GM23338 (cell line): ENCODE measurements at regions not wholly inside any gene's neighbourhood (a gene's known extent, or its start where the extent isn't known, plus 50 kb on each side); places are given as distances from the start of the nearest gene placed in this dataset.

ENCODE experiments used
- ATAC-seq: fragments of 200-7000 bp; cut with Tn5 transposase; 3 replicates; pipeline ENCODE4 v1.9.1; 2020
- DNase-seq: peaks from one replicate; pipeline ENCODE4 v3.0.0-alpha.2; 2015; ENCODE audit warnings: low spot score
- H2AFZ ChIP-seq: fragments of 200-600 bp; sonication (generic); 2 replicates; pipeline ENCODE4 v1.8.0; 2016; ENCODE audit warnings: antibody characterized with exemption, mild to moderate bottlenecking, moderate library complexity
- H3F3A ChIP-seq: fragments of 200-600 bp; sonication (generic); replicated peaks from 2 replicates; pipeline ENCODE4 v1.8.0; 2017; ENCODE audit warnings: antibody characterized with exemption, mixed run types, low read depth
- H3K27ac ChIP-seq: fragments of 200-600 bp; sonication (generic); 2 replicates; pipeline ENCODE4 v1.6.1; 2016; ENCODE audit warnings: low read depth
- H3K27me3 ChIP-seq: fragments of 200-600 bp; sonication (generic); 2 replicates; pipeline ENCODE4 v1.8.0; 2016; ENCODE audit warnings: mild to moderate bottlenecking, mixed run types, moderate library complexity; ENCODE audit not compliant: insufficient read depth
- H3K36me3 ChIP-seq: fragments of 200-600 bp; sonication (generic); 2 replicates; pipeline ENCODE4 v1.8.0; 2016; ENCODE audit warnings: mild to moderate bottlenecking; ENCODE audit not compliant: insufficient read depth
- H3K4me1 ChIP-seq: fragments of 200-600 bp; sonication (generic); 2 replicates; pipeline ENCODE4 v1.8.0; 2016; ENCODE audit warnings: mild to moderate bottlenecking, moderate library complexity; ENCODE audit not compliant: insufficient read depth
- H3K4me2 ChIP-seq: fragments of 200-600 bp; sonication (generic); 2 replicates; pipeline ENCODE4 v1.7.1; 2017; ENCODE audit warnings: mixed run types
- H3K4me3 ChIP-seq: fragments of 200-600 bp; sonication (generic); 2 replicates; pipeline ENCODE4 v1.6.1; 2016; ENCODE audit warnings: mixed run types
- H3K79me2 ChIP-seq: fragments of 200-600 bp; sonication (generic); replicated peaks from 2 replicates; pipeline ENCODE4 v1.8.0; 2017; ENCODE audit warnings: mild to moderate bottlenecking; ENCODE audit not compliant: insufficient read depth
- H3K9me2 ChIP-seq: fragments of 200-600 bp; sonication (generic); 2 replicates; pipeline ENCODE4 v1.8.0; 2017; ENCODE audit not compliant: insufficient read depth
- H4K20me1 ChIP-seq: fragments of 200-600 bp; sonication (generic); replicated peaks from 2 replicates; pipeline ENCODE4 v1.8.0; 2017; ENCODE audit warnings: mild to moderate bottlenecking; ENCODE audit not compliant: insufficient read depth
- H3K27ac Mint-ChIP-seq: 2 replicates; pipeline ENCODE4 v1.8.0; 2020; ENCODE audit warnings: inconsistent platforms, mild to moderate bottlenecking, moderate library complexity, mixed read lengths
- H3K27me3 Mint-ChIP-seq: 3 replicates; pipeline ENCODE4 v1.8.0; 2022; ENCODE audit warnings: low read depth, mild to moderate bottlenecking, moderate library complexity, mixed read lengths, inconsistent platforms; ENCODE audit not compliant: insufficient read depth, poor library complexity
- H3K36me3 Mint-ChIP-seq: 3 replicates; pipeline ENCODE4 v1.8.0; 2021; ENCODE audit warnings: low read depth, mild to moderate bottlenecking, inconsistent platforms, moderate library complexity, mixed read lengths
- H3K4me1 Mint-ChIP-seq: 3 replicates; pipeline ENCODE4 v1.8.0; 2020; ENCODE audit warnings: mild to moderate bottlenecking, inconsistent platforms, mixed read lengths
- H3K4me3 Mint-ChIP-seq: 3 replicates; pipeline ENCODE4 v1.8.0; 2021; ENCODE audit warnings: moderate library complexity, mild to moderate bottlenecking, inconsistent platforms, mixed read lengths
- H3K9me3 Mint-ChIP-seq: 3 replicates; pipeline ENCODE4 v1.8.0; 2020; ENCODE audit warnings: moderate library complexity, mild to moderate bottlenecking, inconsistent platforms, mixed read lengths
- CREB1 ChIP-seq: fragments of 250-450 bp; sonication (Bioruptor Pico); IDR thresholded peaks from 2 replicates; pipeline ENCODE4 v1.5.0; 2020; ENCODE audit warnings: low read depth, mild to moderate bottlenecking, moderate library complexity
- CTCF ChIP-seq, 2 experiments: fragments of 200-600 bp in 1 of 2; sonication (generic) in 1 of 2; conservative IDR thresholded peaks; 2 replicates each; pipeline versions ENCODE4 v1.5.1 to v1.6.1; 2016 to 2017; ENCODE audit warnings: antibody characterized with exemption in 2 of 2, low read depth in 2 of 2, mild to moderate bottlenecking in 2 of 2, moderate library complexity in 1 of 2
- EZH2phosphoT487 ChIP-seq: fragments of 200-600 bp; sonication (generic); IDR thresholded peaks from one replicate; pipeline ENCODE4 v1.8.1; 2018; ENCODE audit warnings: antibody characterized with exemption; ENCODE audit not compliant: unreplicated experiment
- JUNB ChIP-seq: IDR thresholded peaks from one replicate; pipeline ENCODE4 v1.6.1; 2016; ENCODE audit warnings: antibody characterized with exemption; ENCODE audit not compliant: unreplicated experiment
- NANOG ChIP-seq: IDR thresholded peaks from 2 replicates; pipeline ENCODE4 v1.6.1; 2016; ENCODE audit warnings: antibody characterized with exemption, borderline replicate concordance
- POLR2AphosphoS5 ChIP-seq: IDR thresholded peaks from 2 replicates; pipeline ENCODE4 v1.6.1; 2016; ENCODE audit warnings: antibody characterized with exemption, low read depth
- STAT1 ChIP-seq: IDR thresholded peaks from one replicate; pipeline ENCODE4 v1.6.1; 2016; ENCODE audit warnings: antibody characterized with exemption; ENCODE audit not compliant: unreplicated experiment
- ZNF114 ChIP-seq: fragments of 250-450 bp; sonication (Bioruptor Pico); IDR thresholded peaks from 2 replicates; pipeline ENCODE4 v1.5.0; 2020; ENCODE audit warnings: mild to moderate bottlenecking, moderate library complexity
- ZNF331 ChIP-seq: fragments of 250-450 bp; sonication (Bioruptor Pico); IDR thresholded peaks from 2 replicates; pipeline ENCODE4 v1.5.0; 2020; ENCODE audit warnings: low read depth, mild to moderate bottlenecking, moderate library complexity
- ZNF462 ChIP-seq: fragments of 250-450 bp; sonication (Bioruptor Pico); IDR thresholded peaks from 2 replicates; pipeline ENCODE4 v1.5.0; 2020; ENCODE audit warnings: mild to moderate bottlenecking, moderate library complexity

GRCh38 chr12:58387199-58387598 lies 445.8 kb downstream of the ATP23 start (continued):
- TF ChIP-seq ZNF462 (no peak), STAT1 (no peak), POLR2AphosphoS5 (no peak), ZNF331 (CRISPR knock-in tag) (no peak), ZNF114 (CRISPR knock-in tag) (no peak), NANOG (no peak)

GRCh38 chr12:58388261-58388660 lies 446.9 kb downstream of the ATP23 start:
- Mint-ChIP-seq H3K36me3 (no peaks in the 10 kb centered on the region), H3K27me3 (no peaks in the 10 kb centered on the region), H3K27ac (no peak overlapping the region), H3K4me1 (peaks cover 8% of the 10 kb centered on the region; the same call in 2 of the 3 replicates), H3K4me3 (no peak overlapping the region), H3K9me3 (no peaks in the 10 kb centered on the region)
- Histone ChIP-seq H3K27me3 (no peaks in the 10 kb centered on the region), H3K79me2 (no peaks in the 10 kb centered on the region), H3K4me3 (no peak overlapping the region), H3K27ac (no peak overlapping the region), H3F3A (no peaks in the 10 kb centered on the region), H2AFZ (no peak overlapping the region), H3K36me3 (no peaks in the 10 kb centered on the region), H3K4me2 (no peak overlapping the region), H3K9me2 (peaks cover 6% of the 10 kb centered on the region; the same call in 1 of the 2 replicates), H3K4me1 (peaks cover 9% of the 10 kb centered on the region; the same call in 1 of the 2 replicates), H4K20me1 (no peaks in the 10 kb centered on the region)
- no peak for DNase-seq
- no peak for TF ChIP-seq EZH2phosphoT487
- no peak for TF ChIP-seq CTCF (conservative IDR thresholded peaks at IDR 0.05; ENCODE audit: low read depth in 2 of 2)
- TF ChIP-seq CREB1 (CRISPR knock-in tag): no peak
- TF ChIP-seq STAT1: no peak
- TF ChIP-seq POLR2AphosphoS5: no peak
- no peak for TF ChIP-seq JUNB
- TF ChIP-seq NANOG: no peak
- ATAC-seq: no peak
